HepG2 (cell line): ENCODE measurements at regions not wholly inside any gene's neighbourhood (a gene's known extent, or its start where the extent isn't known, plus 50 kb on each side); places are given as distances from the start of the nearest gene placed in this dataset.

Source experiments
- MBNL3 ChIP-seq: fragments of 250-450 bp; sonication (Bioruptor Pico); conservative IDR thresholded peaks from 2 replicates; pipeline ENCODE4 v1.8.0; 2022; ENCODE audit warnings: mild to moderate bottlenecking, inconsistent platforms
- RBM22 ChIP-seq: fragments of 200-400 bp; formaldehyde crosslinking; optimal IDR thresholded peaks from 2 replicates; pipeline ENCODE3; 2017; ENCODE audit warnings: mild to moderate bottlenecking, low read length, moderate library complexity
- REST ChIP-seq, 2 experiments: IDR thresholded peaks; 2 replicates each; pipeline ENCODE4 v1.6.1; 2011 to 2012; ENCODE audit warnings: low read length in 2 of 2, borderline replicate concordance in 1 of 2, low read depth in 1 of 2, mild to moderate bottlenecking in 1 of 2, moderate library complexity in 1 of 2
- ZNF121 ChIP-seq: sonication (generic); formaldehyde crosslinking; IDR thresholded peaks from 2 replicates; pipeline ENCODE4 v1.5.0; 2020; ENCODE audit warnings: mild to moderate bottlenecking, missing genetic modification reagents
- ZNF276 ChIP-seq: sonication (generic); formaldehyde crosslinking; IDR thresholded peaks from 2 replicates; pipeline ENCODE4 v1.4.0; 2020; ENCODE audit warnings: mild to moderate bottlenecking, low read depth, missing genetic modification reagents

DNA sequence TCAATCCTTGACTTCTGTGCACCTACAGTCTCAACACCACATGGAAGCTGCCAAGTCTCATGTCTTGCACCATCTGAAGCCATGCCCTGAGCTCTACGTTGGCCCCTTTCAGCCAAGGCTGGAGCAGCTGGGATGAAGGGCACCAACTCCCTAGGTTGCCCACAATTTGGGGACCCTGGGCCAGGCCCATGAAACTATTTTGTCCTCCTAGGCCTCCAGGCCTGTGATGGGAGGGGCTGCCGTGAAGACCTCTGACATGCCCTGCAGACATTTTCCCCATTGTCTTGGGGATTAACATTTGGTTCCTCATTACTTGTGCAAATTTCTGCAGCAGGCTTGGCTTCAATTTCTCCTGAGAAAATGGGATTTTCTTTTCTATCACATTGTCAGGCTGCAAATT lies 285.1 kb downstream of the DTWD2 start:
- no peak for TF ChIP-seq MBNL3 (CRISPR knock-in tag)
- no peak for TF ChIP-seq REST (IDR thresholded peaks at IDR 0.05; ENCODE audit: borderline replicate concordance in 1 of 2, low read depth in 1 of 2, low read length in 2 of 2)
- no peak for TF ChIP-seq ZNF276 (CRISPR knock-in tag)
- no peak for TF ChIP-seq RBM22
- TF ChIP-seq ZNF121 (CRISPR knock-in tag): no peak
